Panc1 (cell line): ENCODE measurements at regions not wholly inside any gene's neighbourhood (a gene's known extent, or its start where the extent isn't known, plus 50 kb on each side); places are given as distances from the start of the nearest gene placed in this dataset.

Experiments used
- CTCF ChIP-seq: fragments of 450-650 bp; IDR thresholded peaks from 2 replicates; pipeline ENCODE4 v1.5.1; 2017; ENCODE audit warnings: mild to moderate bottlenecking
- POLR2AphosphoS5 ChIP-seq: IDR thresholded peaks from 2 replicates; pipeline ENCODE4 v1.6.1; 2012; ENCODE audit warnings: mild to moderate bottlenecking, low read depth, low read length, moderate library complexity
- SIN3A ChIP-seq: IDR thresholded peaks from 2 replicates; pipeline ENCODE4 v1.6.1; 2012; ENCODE audit warnings: low read depth, mild to moderate bottlenecking, low read length, moderate library complexity, borderline replicate concordance; ENCODE audit not compliant: insufficient read depth
- TCF7L2 ChIP-seq: IDR thresholded peaks from 2 replicates; pipeline ENCODE4 v1.6.1; 2011; ENCODE audit warnings: mild to moderate bottlenecking, low read depth, low read length, inconsistent platforms
- TF ChIP-seq, protein P1 (sequence below), 2 experiments: IDR thresholded peaks; 2 replicates each; pipeline ENCODE4 v1.6.1; 2011 to 2012; ENCODE audit warnings: low read depth in 2 of 2, control low read depth in 1 of 2, low read length in 1 of 2, mild to moderate bottlenecking in 1 of 2, moderate library complexity in 1 of 2; ENCODE audit not compliant: insufficient read depth in 1 of 2

GRCh38 chr21:43357715-43358430 is 69.1 kb downstream of the SIK1 start:
- TF ChIP-seq TCF7L2 (no peak), CTCF (no peak), POLR2AphosphoS5 (no peak), SIN3A (no peak)
- TF ChIP-seq, protein P1, sequence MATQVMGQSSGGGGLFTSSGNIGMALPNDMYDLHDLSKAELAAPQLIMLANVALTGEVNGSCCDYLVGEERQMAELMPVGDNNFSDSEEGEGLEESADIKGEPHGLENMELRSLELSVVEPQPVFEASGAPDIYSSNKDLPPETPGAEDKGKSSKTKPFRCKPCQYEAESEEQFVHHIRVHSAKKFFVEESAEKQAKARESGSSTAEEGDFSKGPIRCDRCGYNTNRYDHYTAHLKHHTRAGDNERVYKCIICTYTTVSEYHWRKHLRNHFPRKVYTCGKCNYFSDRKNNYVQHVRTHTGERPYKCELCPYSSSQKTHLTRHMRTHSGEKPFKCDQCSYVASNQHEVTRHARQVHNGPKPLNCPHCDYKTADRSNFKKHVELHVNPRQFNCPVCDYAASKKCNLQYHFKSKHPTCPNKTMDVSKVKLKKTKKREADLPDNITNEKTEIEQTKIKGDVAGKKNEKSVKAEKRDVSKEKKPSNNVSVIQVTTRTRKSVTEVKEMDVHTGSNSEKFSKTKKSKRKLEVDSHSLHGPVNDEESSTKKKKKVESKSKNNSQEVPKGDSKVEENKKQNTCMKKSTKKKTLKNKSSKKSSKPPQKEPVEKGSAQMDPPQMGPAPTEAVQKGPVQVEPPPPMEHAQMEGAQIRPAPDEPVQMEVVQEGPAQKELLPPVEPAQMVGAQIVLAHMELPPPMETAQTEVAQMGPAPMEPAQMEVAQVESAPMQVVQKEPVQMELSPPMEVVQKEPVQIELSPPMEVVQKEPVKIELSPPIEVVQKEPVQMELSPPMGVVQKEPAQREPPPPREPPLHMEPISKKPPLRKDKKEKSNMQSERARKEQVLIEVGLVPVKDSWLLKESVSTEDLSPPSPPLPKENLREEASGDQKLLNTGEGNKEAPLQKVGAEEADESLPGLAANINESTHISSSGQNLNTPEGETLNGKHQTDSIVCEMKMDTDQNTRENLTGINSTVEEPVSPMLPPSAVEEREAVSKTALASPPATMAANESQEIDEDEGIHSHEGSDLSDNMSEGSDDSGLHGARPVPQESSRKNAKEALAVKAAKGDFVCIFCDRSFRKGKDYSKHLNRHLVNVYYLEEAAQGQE (IDR thresholded peaks at IDR 0.05; ENCODE audit: insufficient read depth in 1 of 2, low read depth in 2 of 2, low read length in 1 of 2) = no peak
